ENCODE measurements at regions not wholly inside any gene's neighbourhood (a gene's known extent, or its start where the extent isn't known, plus 50 kb on each side); places are given as distances from the start of the nearest gene placed in this dataset.

DNA sequence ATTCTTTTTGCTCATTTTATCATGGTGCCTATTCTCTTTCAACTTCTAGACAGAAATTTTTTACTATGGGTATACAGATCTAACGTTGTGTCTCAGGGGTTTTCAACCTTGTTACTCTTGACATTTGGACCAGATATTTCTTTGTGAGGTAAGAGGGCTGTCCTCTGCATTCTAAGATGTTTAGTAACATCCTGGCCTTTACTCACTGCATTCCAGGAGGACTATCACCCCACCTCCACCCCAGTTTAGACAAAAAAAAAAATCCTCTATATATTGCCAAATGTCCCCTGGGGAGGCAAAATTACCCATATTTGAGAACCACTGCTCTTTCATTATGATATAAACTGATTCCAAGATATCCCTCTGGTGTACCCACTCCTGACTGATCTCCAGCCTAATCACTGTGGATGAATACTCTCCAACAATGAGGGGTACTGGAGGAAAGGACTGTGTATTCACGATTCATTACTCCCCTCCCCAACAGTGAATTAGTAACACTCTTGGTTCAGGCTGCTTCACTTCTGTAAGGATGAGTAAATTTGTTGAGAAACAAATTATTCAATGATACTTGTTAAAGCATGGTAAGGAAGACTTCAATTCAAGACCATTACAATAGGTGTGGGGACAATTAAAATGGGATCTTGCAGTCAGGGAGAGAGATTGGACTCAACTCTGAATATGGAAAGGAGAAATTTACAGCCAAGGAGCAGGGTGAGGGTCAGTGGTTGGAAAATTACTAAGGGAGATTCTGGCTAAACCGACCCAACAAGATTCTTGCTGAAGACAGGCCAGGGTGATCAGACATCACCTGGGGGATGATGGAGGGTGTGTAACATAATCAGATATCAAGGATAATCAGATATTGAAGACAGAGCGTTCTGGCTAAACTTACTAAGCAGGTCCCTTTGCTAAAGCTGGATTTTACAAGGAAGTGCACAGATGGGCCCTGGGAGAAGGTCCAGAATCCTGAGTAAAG, 123.8 kb upstream of the DAZL start:
- WGBS, 2 donors: 78 to 82% methylated on average over 4 of the region's 4 CpGs
- DNase-seq: no peak
- TF ChIP-seq EP300 (IDR thresholded peaks at IDR 0.05) (no peak), POLR2AphosphoS5 (IDR thresholded peaks at IDR 0.05) (no peak), POLR2A (IDR thresholded peaks at IDR 0.05) (no peak)
- TF ChIP-seq, protein P1, sequence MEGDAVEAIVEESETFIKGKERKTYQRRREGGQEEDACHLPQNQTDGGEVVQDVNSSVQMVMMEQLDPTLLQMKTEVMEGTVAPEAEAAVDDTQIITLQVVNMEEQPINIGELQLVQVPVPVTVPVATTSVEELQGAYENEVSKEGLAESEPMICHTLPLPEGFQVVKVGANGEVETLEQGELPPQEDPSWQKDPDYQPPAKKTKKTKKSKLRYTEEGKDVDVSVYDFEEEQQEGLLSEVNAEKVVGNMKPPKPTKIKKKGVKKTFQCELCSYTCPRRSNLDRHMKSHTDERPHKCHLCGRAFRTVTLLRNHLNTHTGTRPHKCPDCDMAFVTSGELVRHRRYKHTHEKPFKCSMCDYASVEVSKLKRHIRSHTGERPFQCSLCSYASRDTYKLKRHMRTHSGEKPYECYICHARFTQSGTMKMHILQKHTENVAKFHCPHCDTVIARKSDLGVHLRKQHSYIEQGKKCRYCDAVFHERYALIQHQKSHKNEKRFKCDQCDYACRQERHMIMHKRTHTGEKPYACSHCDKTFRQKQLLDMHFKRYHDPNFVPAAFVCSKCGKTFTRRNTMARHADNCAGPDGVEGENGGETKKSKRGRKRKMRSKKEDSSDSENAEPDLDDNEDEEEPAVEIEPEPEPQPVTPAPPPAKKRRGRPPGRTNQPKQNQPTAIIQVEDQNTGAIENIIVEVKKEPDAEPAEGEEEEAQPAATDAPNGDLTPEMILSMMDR (IDR thresholded peaks at IDR 0.05): no peak

DNA sequence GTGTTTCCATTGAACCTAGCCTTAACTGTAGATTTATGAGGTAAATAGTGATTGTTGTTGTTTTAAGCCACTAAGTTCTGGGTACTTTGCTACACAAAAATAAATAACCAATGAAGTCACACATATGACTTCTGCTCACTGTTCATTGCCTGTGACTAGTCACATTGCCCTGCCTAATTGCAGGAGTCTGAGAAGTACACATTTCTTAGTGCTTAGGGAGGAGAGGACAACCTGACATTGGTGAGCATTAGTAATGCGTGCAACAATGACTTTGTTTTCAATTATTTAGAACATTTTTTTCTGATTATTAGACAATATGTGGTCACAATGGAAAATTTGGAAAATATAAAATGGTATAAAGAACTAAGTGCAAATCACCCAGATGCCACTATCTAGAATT, 133.2 kb upstream of the DAZL start:
- H3K27me3 ChIP-seq: no peaks in the 10 kb centered on the region
- ATAC-seq (ENCODE audit: low FRiP score in 2 of 2): no peak
- H3K4me1 ChIP-seq: no peaks in the 10 kb centered on the region
- no peak overlapping the region for H3K4me3 ChIP-seq
- TF ChIP-seq POLR2A (IDR thresholded peaks at IDR 0.05) (no peak), POLR2AphosphoS5 (IDR thresholded peaks at IDR 0.05) (no peak), EP300 (IDR thresholded peaks at IDR 0.05) (no peak)
- TF ChIP-seq, protein P1 (IDR thresholded peaks at IDR 0.05): no peak
- H3K9me3 ChIP-seq: peaks cover 0 to 4% (median under 1%) of the 10 kb centered on the region in 4 donors
- DNase-seq: no peak
- H3K36me3 ChIP-seq: no peaks in the 10 kb centered on the region
- no peak overlapping the region for H3K27ac ChIP-seq
- WGBS, 2 donors: 83 to 93% methylated on average over 1 of the region's 1 CpG

More for the DNA sequence above, 123.8 kb upstream of the DAZL start:
- peak in 1 of 2 donors; percentile 61 for ATAC-seq (ENCODE audit: low FRiP score in 2 of 2)
- Histone ChIP-seq H3K36me3 (no peaks in the 10 kb centered on the region), H3K9me3 (peaks cover 0 to 22% (median 6%) of the 10 kb centered on the region in 4 donors), H3K27me3 (no peaks in the 10 kb centered on the region), H3K27ac (no peak overlapping the region), H3K4me3 (no peak overlapping the region), H3K4me1 (no peaks in the 10 kb centered on the region)

DNA sequence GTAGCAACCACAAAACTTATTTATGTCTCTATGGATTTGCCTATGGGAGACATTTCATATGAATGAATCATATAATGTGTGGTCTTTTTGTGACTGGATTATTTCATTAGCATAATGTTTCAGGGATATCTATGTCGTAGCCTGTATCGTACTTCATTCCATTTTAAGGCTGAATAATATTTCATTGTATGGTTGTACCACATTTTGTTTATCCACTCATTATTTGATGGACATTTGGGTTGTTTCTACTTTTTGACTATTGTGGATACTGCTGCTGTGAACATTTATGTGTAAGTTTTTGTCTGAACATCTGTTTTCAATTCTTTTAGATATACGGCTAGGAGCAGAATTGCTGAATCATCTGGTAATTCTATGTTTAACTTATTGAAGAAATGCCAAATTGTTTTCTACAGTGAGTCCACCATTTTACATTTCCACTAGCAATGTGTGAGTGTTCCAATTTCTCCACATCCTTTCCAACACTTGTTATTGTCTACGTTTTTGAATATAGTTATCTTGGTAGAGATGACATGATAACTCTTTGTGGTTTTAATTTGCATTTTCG, 134.4 kb upstream of the DAZL start:
- H3K27ac ChIP-seq: no peak overlapping the region
- 85 to 88% methylated on average over 4 to 5 of the region's 5 CpGs for WGBS, 2 donors
- peaks cover 0 to 4% (median 0%) of the 10 kb centered on the region in 4 donors for H3K9me3 ChIP-seq
- no peaks in the 10 kb centered on the region for H3K4me1 ChIP-seq
- no peak for ATAC-seq (ENCODE audit: low FRiP score in 2 of 2)
- no peaks in the 10 kb centered on the region for H3K27me3 ChIP-seq
- no peak overlapping the region for H3K4me3 ChIP-seq
- DNase-seq: no peak
- TF ChIP-seq, protein P1 (IDR thresholded peaks at IDR 0.05): no peak
- no peak for TF ChIP-seq POLR2A (IDR thresholded peaks at IDR 0.05)
- TF ChIP-seq EP300 (IDR thresholded peaks at IDR 0.05): no peak
- no peak for TF ChIP-seq POLR2AphosphoS5 (IDR thresholded peaks at IDR 0.05)
- H3K36me3 ChIP-seq: no peaks in the 10 kb centered on the region

DNA sequence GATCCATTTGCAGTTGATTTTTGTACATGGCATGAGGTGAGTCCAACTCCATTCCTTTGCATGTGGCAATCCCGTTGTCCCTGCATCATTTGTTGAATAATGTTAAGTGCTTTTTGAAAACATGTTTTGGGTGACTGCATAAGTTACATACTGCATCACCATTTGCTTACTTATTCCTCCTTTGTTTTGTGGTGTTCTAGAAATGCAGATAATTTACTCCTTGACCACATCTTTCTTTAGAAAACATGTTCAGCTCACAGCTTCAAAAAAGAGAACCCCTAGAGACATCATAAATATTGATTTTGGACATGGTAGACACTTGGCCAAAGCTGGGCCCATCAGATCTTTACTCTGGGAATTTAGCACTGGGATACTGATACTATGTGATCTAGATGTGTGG, 135.3 kb upstream of the DAZL start:
- 91 to 100% methylated on average over 1 of the region's 1 CpG for WGBS, 2 donors
- Histone ChIP-seq H3K4me3 (no peak overlapping the region), H3K27me3 (no peaks in the 10 kb centered on the region), H3K27ac (no peak overlapping the region), H3K9me3 (no peaks in the 10 kb centered on the region), H3K4me1 (no peaks in the 10 kb centered on the region), H3K36me3 (no peaks in the 10 kb centered on the region)
- DNase-seq (no peak), ATAC-seq (ENCODE audit: low FRiP score in 2 of 2) (no peak)
- no peak for TF ChIP-seq POLR2AphosphoS5 (IDR thresholded peaks at IDR 0.05)
- no peak for TF ChIP-seq POLR2A (IDR thresholded peaks at IDR 0.05)
- TF ChIP-seq, protein P1 (IDR thresholded peaks at IDR 0.05): no peak
- no peak for TF ChIP-seq EP300 (IDR thresholded peaks at IDR 0.05)
